ENCODE measurements at regions not wholly inside any gene's neighbourhood (a gene's known extent, or its start where the extent isn't known, plus 50 kb on each side); places are given as distances from the start of the nearest gene placed in this dataset.

DNA sequence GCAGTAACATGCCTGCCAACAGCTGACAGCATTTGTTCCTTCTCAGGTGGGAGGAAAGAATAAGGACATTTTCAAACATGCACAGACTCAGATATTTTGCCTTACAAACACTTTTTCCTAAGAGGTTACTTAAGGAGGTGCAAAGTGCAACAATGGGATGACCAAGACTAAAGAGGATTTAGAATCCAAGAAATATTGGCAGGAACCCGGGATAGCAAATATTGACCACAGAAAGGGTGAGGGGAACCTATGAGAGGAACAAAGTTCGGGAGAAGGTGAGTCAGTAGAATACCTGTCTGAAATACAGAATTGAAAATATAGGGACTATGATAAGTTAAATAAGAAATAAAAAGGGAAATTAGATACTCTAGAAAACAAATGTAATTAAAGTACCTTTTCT, 321.9 kb upstream of the EMCN start:
- no peak for ATAC-seq

DNA sequence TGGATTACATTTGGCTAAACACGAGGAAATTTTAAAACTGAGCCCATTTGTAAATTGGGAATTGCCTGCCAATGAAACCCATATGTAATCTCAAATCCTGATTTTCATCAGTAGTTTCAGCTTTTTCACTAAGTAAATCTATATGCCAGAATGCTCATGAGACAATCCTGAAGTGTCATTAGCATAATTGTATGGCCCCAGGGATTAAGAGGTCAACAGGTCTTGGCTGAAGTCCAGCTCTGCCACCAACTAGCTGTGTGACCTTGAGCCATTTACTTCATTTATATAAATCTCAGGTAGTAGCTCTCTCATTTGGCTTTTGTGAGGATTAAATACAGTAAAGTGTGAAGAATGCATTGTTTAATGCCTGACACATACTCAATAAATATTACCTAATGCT, 320.5 kb upstream of the EMCN start:
- no peak for ATAC-seq

DNA sequence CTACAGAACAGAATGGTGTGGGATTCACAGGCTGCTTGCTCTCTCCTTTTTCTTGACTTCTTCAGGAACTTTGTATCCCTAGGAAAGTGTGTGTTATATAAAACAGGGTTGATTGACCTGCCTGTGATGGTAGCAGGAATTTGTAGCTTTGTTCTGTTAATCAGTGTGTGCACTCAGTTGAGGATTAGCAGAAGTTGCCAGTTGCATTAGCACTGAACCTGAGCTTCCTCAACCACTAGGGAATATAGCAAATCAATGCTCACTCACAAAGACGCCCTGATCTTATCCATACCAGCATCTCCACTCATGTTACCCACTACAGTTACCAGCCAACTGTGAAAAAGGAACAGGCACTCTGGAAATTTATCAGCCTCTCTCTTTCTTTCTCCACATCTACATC, 319.1 kb upstream of the EMCN start:
- no peak for ATAC-seq

DNA sequence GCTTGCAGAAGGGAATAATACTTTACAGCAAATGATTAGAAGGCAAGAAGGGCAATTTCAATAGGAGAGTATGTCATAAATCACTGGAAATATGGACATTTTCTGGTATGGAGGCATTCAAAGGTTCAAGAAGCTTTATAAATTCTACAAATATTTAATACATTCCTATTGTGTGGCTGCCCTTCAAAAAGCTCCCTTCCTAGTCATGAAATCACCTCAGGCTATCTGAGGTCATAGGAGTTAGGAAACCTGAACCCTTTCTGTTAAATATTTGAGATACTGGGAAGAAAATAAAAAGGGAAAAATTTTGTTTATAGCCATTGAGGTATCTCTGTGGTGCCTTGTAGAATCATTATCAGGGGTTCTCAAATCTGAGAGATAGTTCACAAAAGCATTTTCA, 316.8 kb upstream of the EMCN start:
- ATAC-seq, result no peak

DNA sequence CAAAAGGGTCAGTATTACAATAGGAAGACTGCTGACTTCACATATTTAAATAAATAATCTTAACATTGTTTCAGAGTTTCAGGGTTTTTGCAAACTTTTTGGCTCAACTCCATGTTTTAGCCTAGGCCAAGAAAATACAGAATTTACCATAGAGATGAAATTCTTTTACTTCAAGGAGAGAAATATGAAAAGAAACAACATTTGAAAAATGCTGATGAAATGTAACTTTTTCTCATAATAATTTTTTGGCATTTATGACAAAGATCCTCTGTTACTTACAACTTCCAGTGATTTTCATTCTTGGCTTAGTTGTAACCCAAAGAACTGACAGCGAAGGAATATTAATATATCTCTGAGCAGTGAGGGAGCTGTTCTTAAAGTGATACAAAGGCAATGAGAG, 316.1 kb upstream of the EMCN start:
- ATAC-seq, result no peak

DNA sequence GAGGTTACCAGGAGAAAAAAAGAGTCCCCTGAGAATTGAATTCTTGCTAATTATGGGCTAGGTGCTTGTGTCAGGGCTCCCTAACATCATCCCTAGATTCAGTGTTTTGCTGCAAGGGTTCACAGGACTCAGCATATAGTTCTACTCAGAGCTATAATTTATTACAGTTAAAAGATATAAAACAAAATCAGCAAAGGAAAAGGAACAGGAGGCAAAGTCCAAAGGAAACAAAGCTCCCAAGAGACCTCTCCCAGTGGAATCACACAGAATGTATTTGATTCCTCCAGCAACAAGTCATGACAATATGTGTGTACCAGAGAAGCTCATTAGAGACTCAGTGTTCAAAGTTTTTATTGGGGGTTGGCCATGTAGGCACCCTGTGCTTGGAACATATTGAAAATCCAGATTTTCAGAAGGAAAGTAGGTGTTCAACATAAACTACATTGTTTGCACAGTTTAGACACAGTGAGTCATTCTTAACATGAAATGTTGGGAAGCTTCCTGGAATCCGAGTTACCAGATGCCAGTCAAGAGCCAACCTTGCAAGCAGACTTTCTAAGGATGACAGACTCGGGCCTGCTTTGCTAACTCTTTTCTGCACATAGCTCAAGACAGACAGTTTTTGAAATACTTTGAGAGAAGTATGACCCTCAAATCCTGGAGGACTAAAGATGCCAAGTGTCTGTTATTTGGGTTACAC, 311.3 kb upstream of the EMCN start:
- ATAC-seq, result no peak

DNA sequence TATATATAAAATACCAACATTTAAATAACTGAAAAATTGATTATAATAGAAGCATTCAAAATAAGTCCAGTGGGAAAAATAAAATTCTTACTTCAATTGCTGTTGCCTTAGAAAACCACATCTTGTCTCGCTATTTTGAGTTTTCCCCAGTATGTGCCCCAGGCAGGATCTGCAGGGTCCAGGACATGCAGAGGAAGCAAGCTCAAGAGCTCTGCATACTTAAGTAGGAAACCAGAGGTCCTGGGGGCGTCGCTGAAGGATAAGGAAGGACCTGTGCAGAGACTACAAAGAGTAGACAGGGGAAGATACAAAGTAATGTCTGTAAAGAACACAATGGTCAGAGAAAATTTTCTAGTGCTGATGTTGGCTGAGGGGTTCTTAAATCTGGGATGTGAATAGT, 310.5 kb upstream of the EMCN start:
- no peak for ATAC-seq

DNA sequence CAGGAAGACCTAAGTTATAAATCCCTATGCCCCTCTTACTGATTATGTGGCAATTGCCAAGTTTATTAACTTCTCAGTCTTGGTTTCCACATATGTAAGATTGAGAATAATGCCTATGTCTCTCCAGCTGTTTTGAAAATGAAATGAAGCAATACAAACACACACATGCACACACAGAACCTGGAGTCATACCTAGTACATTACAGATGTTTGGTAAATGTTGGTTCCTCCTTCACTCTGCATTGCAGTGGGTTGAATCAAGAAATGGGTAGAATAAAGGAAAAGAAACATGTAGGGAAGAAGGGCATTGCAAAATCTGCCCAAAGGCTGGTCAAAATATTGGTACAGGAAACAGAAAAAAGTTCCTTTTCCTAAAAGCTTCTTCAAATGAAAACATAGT, 309.9 kb upstream of the EMCN start:
- ATAC-seq, result no peak

DNA sequence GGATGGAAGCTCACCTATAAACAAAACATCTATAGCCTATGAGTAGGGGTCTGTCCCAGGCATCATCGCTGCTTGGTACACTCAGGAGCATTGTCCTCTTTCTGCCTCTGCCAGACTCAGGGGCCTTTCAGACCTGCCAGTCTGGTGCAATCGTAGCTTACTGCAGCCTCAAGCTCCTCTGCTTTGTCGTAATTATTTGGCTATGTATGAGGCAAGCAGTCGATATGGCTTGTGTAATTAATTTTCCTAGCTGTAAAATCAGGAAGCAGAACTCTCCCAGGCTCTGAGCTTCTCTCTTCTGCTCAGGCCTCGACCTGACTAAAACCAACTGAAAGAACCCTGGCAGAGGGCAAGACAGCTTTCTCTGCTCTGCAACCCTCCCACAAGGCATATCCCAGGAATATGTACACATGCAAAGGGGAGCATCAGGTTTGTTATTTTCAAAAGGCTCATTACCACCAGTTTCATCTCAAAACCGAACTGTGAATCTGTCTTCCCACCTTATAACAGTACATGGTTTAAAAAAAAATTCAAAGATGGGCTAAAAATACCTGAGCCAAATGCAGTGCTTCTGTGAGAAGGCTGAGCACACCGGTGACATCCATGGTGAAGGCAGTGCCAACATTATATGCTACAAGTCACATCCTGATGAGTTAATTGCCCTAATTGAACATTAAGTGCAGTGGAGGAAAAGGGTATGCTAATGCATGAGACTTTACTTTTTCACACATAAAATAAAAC, 309.2 kb upstream of the EMCN start:
- no peak for ATAC-seq

DNA sequence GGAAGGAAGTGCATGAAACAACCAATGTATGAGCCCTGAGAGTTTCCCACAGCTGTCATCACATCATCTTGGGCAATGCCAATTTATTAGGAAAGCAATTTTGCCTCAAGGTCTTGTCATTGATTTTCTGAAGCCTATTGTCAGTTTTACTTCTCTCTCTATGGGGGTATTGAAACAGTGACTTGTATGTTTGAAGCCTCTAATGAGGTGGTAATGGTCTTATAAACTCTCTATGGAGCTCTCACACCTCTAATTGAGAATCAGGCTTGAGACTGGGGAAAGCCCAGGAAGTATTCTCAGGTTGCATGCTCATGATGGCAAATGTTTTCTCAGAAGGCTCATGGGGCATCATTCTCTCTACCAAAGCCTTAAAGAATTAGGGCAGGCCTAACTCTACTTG, 308.2 kb upstream of the EMCN start:
- no peak for ATAC-seq

DNA sequence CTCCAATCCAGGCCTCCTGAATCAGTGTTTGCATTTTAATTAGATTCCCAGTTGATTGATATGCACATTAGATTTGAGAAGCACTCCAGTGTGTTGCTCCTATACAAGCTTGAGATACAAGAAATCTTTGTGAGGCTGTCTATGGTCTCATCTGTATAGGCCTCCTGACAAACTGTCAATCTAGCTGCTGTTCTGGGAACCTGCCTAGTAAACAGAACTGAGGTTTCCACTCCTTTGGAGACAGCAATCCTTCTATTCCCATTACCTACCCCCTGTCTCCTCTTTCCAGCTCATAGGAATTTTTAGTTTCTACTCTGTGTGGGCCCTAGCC, 306.1 kb upstream of the EMCN start:
- ATAC-seq, result no peak

DNA sequence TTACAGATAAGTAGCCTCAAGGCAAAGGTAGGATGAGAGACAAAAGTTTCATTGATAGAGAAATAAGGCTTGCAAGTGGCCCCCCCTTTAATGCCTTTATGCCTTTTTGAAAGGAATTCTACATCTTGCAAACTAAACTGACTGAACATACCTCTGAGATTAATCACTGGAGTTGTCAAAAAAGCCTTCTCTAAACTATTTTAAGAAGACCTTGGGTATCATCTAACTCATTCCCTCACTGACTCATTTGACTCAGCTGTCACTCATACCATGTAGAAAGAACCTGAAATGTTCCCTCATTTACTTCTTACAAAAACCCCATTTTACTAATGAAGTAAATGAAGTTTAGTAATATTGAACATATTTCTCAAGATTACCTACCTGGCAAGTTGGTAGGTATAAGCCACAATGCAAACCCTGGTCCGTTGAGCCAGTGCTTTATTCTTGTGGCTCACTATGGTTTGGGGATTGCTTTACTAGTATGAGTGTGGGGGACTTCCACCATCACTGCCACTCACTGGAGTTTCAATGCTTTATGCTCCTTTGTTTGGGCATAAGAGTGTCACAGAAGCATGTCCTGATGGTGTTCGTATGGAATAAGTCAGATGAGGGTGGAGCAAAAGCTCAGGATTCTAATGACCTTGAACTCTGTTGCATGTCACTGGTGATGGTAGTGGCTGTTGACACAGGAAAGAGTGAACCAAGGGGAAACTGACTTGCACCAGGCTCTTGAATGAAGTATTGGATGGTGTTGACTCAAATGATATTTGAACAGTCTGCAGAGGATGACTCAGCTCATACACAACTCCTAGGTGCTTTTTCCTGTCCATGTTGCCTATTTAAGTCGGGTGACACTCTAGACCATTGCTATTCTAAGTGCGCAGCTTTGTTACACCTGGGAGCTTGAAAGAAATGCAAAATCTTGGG, 305.5 kb upstream of the EMCN start:
- ATAC-seq, result peak; percentile 67 to 82

DNA sequence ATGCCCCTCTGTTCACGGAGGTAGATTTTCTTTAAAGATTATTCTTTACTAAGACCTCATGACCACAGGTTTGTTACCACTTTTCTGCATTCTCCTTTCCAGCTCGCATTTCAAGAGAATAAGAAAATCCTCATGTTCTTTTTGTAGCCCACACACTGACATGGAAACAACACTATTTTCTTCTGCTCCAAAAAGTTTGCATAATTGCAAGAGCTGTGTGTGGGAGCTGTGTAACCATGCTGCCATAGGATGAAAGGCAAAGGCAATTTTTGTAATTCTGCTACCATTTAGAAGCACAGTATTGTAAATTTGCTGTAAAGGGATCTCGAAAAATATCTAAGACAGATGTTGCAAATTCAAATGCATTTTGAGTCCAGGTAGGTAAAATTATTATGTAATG, 302.4 kb upstream of the EMCN start:
- no peak for ATAC-seq

DNA sequence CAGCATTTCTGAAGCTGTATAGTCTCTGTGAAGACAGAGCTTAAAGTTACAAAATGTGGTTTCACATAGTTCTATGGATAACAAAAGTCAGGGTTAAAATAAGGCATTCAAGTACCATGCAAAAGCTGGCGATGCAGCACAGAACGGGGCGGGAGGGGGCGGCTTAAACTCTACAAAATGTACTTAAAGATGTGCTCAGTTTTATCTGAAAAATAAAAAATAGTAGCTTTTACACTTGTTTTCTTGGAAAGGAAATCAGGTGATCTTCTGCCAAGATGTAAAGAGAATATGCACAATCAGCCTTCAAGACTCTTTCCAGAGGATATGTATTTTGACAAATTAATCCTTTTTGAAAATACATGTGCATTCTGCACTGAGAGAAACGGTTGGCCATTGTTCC, 301.7 kb upstream of the EMCN start:
- ATAC-seq, result no peak

DNA sequence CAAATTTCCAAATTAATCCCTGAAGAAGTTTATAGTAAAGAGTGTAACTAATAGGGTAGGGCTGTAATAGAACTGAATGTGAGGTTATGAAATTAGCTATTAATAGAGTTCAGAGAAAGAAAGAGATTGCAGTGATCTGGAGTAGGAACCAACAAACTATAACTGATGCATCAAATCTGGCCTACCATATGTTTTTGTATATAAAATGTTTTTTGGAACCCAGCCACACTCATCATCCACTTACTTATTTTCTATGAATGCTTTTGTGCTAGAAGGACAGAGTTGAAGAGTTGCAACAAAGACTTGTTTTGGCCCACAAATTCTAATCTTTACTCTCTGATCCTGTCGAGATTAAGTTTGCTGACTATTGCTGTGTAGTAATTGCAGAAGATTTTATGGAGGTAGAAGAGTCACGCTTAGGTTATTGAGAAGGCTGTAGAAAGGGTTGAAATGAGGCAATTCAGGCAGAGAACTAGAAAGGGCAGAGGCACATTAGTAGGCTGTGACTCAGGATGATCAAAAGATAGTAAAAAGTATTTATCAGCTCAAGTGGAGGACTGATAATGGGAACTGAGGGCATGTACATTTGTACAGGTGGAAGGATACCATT, 298.7 kb upstream of the EMCN start:
- no peak for ATAC-seq

DNA sequence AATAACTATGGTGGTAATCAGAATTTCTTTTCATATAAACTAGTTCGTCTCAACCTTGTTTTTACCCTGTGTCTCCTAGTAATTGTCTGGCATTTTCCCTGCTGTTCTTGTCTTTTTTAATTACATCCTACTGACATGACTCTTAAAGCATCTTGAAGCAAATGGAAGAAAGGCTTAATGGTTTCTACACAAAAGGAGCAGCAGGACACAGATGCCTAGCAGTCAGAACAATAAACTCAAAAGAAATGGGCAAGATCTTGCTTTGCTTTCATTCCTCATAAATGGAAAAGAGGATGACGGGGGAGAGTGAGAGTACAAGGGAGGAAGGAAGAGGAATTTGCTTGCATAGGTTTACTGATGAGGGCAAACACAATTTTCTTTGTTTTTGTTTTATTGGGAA, 293.2 kb upstream of the EMCN start:
- no peak for ATAC-seq

DNA sequence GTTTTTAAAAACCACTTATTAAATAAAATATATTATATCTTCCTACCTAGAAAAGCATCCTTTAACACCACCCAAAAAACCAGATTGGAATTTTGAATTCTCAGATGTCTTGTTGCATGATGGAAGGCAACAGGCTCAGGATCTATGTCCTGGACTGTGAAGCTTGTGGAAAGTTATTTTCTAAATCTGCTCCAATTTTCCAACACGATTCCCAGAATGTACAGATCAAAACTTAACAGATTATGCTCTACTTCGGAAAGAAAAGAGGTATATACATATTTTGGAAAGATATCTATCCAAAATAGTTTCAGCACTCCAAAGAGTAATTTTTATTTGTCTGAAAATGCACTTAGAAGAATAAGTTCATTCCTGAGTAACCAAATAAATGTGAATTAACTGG, 291.7 kb upstream of the EMCN start:
- no peak for ATAC-seq

DNA sequence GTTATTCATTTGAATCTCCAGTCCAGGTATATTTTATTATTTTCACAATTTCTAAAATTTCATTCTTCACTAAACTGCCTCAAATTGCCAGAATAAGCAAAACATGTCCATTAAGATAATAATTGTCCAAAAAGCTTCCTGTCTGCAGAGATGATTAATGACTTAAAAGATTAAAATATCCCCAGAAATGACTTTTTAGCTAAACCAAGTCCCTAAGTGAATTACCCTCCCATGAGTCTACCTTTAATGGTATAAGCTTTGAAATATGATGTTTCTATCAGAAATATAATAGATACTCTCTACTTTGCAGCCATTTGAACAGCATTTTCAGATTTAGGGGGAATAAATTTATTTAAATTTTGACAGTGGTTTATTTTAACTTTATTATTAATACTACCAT, 289.2 kb upstream of the EMCN start:
- ATAC-seq, result no peak

DNA sequence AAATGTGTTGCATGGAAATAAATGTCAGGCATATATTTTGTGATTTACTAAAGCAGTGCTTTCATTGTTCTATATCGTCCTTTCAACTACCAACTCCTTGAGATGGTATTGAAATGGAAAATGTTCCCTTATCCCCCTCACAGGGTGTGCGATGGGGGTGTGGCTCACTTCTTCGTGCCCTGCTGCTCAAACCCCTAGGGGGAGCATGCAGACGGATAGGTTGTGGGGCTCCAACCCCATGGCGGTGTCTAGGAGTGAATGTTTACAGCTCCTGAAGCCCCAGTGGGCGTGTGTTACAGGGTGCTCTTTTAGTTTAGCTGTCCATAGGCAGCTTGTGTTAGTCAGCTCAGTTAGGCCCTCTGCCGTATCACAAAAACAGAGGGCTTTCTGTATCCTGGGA, 287.7 kb upstream of the EMCN start:
- no peak for ATAC-seq

DNA sequence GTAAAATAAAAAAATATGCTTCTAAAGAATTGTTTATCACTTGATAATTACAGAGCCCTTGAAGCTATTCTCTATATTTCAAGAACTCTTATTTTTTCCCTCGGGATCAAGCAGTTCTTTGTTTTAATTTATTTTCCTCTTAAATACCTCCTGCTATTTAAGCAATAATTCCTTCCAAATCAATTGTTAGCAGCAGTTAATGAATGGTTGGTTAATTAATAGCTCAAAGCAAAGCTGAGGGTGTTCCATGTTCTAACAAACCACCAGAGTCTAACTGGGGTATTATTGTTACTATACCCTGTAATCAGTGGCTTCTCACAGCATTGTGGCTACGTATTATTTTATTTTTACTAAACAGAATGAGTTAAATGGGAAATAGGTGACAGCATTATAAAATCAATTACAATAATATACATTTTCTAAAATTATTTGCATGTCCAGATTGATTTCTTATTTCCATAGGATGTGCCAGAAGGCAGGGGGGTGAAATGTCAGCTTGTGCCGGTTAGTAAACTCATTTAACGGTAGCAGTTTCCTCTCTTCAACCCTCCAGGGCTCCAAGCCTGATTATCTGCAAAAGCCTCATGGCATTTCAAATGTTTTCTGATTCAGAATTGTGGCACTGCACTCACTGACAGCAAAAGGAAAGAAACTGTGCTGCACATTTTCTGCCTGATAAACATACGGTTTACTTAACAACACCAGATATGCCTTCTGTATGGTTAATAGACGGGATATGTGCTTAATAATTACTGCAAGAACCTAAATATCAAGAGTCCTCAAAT, 286.9 kb upstream of the EMCN start:
- ATAC-seq, result no peak

DNA sequence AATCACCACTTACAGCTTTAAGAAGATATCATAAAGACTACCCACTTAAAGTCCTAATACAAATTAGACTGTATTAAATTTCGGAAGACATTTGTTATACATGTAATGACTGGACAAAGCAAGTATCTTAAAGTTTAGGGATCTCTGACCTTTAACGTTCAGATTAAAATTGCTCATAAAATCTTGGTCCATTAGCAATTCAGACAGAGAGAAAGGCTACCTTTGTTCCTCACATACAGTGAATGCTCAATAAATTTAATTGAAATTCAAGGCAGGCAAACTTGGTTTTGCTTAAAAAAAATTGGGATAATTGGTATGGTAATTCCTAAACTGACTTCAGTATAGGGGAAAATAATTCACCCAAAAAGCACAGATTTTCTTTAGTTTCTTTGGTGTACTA, 285.9 kb upstream of the EMCN start:
- no peak for ATAC-seq

DNA sequence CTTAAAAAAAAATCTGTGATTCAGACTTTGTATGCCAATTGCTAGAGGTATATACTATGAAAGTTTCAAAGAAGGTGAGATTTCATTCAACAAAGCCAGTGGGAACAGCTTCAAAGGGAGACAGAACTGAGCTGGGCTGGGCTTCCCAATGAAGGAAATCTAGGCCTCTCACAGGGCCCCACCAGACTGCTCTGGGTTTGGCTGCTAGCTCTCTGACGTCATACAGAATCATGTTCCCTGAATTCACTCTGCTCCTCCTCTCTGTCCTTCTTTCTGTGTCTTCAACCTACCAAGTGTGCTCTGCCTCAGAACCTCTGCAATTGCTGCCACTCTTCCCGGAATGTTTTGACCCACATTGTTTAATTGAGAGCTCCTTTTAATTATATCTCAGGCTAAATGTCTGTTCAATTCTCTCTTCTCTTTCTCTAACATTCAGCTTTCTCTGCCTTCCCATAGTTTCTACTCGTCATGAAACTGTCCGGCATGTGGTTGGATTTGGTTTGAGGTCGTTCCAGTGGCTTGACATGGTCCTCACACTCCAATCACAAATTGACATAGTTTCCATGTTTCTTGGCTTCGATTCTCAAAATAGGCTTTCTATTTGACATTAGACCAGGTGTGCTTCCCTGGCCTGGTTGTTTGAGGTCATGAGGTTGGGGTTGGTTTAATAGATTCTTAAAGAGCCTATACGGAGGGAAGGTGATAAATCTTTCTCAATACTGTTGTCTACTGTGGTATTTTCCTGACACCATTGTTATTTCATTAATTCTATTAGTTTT, 282.1 kb upstream of the EMCN start:
- no peak for ATAC-seq

All from activated CD4-positive, CD25-positive, alpha-beta regulatory T cell treated with anti-CD3 and anti-CD28 coated beads, Interleukin-2, amount 50 U/mL, for 24 hours (primary cell).